ENCODE measurements at regions not wholly inside any gene's neighbourhood (a gene's known extent, or its start where the extent isn't known, plus 50 kb on each side); places are given as distances from the start of the nearest gene placed in this dataset.
A peak's percentile ranks its signal among the peaks of the same experiment; 100 is the strongest.
"Not testable (repeated sequence)": the region's sequence is repeated elsewhere in the genome, so short reads cannot be mapped to it uniquely, and the experiment has no call there.

GRCh38 chrX:47776292-47777006 lies 60.3 kb upstream of the ZNF81 start:
- no peak for DNase-seq

DNA sequence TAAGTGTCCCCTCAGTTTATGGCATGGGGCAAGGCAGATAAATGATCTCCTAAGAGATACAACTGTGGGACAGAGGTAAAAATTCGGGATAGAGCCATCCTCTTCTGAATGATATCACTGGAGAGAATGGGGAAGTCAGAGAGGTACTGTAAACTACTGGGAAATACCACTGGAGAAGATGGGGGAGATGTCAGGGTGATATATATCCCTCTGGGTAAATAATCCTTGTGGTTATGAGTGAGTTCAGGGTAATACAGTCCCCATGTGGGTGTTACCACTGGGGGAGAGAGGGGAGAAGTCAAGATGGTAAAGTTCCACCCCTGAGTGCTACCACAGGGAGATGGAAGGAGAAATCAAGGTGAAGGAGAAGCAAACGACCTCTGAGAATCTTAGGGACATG lies 63.9 kb upstream of the ZNF81 start:
- no peak for DNase-seq

DNA sequence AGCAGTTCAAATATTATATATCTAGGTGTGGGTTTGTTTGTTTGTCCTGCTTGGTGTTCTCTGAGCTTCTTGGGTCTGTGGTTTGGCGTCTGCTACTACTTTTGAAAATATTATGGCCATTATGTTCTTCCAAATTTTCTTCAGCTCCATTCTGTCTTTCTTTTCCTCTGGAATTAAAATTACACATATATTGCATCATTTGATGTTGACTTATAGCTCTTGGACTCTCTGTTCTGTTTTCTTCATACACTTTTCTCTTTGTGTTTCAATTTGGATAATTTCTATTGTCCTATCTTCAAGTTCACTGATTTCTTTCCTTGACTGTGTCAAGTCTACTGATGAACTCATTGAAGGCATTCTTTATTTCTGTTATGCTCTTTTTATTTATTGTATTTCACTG lies 65.2 kb upstream of the ZNF81 start:
- DNase-seq, result no peak

DNA sequence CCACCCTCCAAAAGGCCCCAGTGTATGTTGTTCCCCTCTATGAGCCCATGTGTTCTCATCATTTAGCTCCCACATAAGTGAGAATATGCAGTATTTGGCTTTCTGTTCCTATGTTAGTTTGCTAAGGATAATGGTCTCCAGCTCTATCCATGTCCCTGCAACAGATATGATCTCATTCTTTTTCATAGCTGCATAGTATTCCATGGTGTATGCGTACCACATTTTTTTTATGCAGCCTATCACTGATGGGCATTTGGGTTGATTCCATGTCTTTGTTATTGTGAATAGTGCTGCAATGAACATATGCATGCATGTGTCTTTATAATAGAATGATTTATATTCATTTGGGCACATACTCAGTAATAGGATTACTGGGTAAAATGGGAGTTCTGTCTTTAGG lies 73.9 kb upstream of the ZNF81 start:
- DNase-seq, result not testable (repeated sequence)

GRCh38 chrX:47752685-47753084 lies 84.0 kb upstream of the ZNF81 start:
- no peak for DNase-seq

DNA sequence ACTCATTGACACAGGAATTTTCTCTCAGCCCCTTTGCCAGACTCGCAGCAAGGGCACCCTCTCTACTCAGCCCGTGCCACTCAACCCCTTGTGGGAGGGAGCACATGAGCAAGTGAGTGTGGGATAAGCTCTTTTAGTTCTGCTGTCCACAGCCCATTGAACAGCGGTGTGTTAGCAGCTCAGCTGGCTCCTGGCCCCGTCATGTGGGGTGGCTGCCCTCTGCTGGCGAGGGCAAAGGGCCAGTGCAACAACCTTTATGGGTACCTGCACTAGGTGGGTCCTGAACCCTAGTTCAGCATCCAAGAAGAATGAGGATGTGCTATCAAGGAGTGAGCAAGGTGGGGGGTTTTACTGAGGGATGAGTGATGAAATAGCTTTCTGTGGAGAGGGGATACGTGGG lies 85.0 kb upstream of the ZNF81 start:
- DNase-seq, result no peak

GRCh38 chrX:47749185-47749967 lies 87.3 kb upstream of the ZNF81 start:
- no peak for DNase-seq

GRCh38 chrX:47748576-47748975 lies 88.1 kb upstream of the ZNF81 start:
- DNase-seq, result peak; percentile 12

DNA sequence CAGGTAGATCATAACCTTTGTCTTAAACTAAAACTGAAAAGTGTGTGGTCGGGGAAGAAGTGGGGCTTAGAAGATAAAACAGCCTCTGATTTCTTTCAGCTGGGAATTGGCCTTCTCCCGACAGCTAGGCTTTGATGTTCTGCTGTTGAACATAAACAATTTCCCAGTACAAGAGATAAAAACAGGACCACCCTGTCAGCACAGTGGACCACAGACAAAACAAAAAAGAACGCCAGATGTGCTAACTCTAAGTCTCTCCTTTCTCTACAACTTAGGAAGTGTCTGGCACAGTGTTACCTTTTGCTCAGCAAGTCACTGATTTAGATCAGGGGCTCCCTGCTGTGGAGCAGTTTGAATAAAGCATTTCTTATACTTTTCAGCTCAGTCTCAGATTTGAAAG lies 87.5 kb upstream of the UXT start:
- no peak for DNase-seq

- peak; percentile 21 for DNase-seq
These were observed 86.4 kb upstream of the UXT start for GRCh38 chrX:47745416-47745815.

DNA sequence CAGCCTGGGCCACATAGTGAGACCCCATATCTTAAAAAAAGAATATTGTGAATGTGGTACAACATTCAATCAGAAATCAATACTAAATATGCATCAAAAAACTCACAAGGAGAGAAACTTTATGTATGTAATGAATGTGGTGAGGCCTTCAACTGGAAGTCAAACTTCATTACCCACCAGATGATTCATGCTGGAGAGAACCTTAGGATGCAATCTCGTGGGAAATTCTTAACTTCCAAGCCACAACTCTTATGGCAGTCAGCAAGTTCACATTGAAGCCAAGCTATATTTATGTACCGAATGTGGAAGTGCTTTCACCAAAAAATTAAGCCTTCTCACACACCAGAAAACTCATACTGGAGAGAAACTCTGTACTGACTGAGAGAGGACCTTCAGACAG lies 84.5 kb upstream of the UXT start:
- DNase-seq, result peak; percentile 52

DNA sequence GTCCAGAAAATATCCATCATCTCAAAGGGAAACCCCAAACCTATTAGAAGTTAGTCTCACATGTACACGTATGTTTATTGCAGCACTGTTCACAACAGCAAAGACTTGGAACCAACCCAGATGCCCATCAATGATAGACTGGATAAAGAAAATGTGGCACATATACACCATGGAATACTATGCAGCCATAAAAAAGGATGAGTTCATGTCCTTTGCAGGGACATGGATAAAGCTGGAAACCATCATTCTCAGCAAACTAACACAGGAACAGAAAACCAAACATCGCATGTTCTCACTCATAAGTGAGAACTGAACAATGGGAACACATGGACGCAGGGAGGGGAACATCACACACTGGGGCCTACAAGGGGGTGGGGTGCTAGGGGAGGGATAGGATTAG lies 79.9 kb upstream of the UXT start:
- not testable (repeated sequence) for DNase-seq

- no peak for DNase-seq
These were observed 64.7 kb upstream of the UXT start for GRCh38 chrX:47723689-47724088.

GRCh38 chrX:47723083-47723482 lies 64.1 kb upstream of the UXT start:
- no peak for DNase-seq

DNA sequence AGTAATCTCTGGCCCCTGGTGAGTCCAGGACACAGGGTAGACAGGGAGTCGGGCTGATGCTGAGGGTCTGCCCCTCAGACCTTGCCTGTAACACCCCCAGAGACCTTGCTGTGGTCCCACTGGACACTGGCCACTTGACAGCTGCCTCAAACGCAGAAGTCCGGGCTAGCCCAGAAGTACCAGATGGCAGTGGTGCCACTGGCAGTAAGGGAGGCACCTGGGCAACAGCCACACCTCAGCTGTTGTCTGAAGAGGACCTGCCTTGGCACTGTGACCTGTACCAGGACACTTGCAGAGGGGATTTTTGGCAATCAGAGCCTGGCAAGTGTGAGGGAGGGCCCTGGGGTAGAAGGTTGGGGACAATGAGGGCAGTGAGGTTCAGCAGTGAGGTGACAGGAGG lies 63.3 kb upstream of the UXT start:
- DNase-seq, result no peak

DNA sequence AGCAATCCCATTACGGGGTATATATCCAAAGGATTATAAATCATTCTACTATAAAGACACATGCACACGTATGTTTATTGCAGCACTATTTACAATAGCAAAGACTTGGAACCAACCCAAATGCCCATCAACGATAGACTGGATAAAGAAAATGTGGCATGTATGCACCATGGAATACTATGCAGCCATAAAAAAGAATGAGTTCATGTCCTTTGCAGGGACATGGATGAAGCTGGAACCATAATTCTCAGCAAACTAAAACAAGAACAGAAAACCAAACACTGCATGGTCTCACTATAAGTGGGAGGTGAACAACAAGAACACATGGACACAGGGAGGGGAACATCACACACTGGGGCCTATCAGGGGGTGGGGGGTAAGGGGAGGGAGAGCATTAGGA lies 56.1 kb upstream of the UXT start:
- not testable (repeated sequence) for DNase-seq

DNA sequence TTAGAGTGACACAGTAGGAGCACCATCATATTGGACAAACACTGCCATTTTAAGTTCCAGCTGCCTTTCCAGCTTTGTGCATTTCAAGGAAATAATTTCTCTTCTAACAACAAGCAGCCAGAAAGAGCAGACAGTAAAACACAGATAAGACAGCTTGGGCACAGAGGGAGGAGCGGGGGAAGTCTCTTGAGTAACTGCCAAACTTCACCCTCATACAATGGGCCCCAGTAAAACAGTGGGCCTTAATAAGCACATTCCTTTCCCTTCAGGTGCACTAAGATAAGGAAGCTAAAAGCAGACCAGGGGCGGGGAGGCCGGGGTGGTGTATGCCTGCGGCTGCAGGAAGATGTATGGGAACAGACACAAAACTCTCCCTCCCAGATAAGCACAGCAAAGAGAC lies 53.7 kb upstream of the UXT start:
- DNase-seq, result not testable (repeated sequence)

DNA sequence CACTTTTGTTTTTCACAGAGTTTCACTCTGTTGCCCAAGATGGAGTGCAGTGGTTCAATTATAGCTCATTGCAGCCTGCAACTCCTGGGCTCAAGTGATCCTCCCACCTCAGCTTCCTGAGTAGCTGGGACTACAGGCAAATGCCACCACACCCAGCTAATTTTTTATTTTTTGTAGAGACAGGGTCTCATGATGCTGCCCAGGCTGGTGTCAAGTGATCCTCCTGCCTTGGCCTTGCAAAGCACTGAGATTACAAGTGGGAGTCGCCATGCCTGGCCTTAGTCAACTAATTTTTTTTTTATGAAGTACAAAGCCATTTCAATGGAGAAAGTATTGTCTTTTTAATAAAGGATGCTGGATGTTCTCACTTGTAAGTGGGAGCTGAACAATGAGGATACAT lies 51.3 kb upstream of the UXT start:
- no peak for DNase-seq

All from fibroblast of upper back skin (primary cell).